Neutrophil (primary cell): ENCODE measurements at regions not wholly inside any gene's neighbourhood (a gene's known extent, or its start where the extent isn't known, plus 50 kb on each side); places are given as distances from the start of the nearest gene placed in this dataset.

ENCODE experiments used
- H3K27ac ChIP-seq: fragments of 200-600 bp; sonication (generic); 2 replicates; pipeline ENCODE4 v1.5.1; 2016; ENCODE audit warnings: mild to moderate bottlenecking, moderate library complexity
- H3K27me3 ChIP-seq: fragments of 200-600 bp; sonication (generic); 2 replicates; pipeline ENCODE4 v1.6.0; 2016; ENCODE audit warnings: mild to moderate bottlenecking
- H3K36me3 ChIP-seq: fragments of 200-600 bp; sonication (generic); 2 replicates; pipeline ENCODE4 v1.5.1; 2017
- H3K4me1 ChIP-seq, 2 experiments: fragments of 200-600 bp in 1 of 2; sonication (generic) in 1 of 2; 1 replicate in 1 of 2; 2 replicates in 1 of 2; pipeline versions ENCODE4 v1.5.1 to v1.6.1; 2013 to 2016; ENCODE audit warnings: low read depth in 1 of 2, low read length in 1 of 2, mild to moderate bottlenecking in 1 of 2, moderate library complexity in 1 of 2; ENCODE audit not compliant: control insufficient read depth in 1 of 2, insufficient read depth in 1 of 2
- H3K4me3 ChIP-seq, 2 experiments: fragments of 200-600 bp in 1 of 2; sonication (generic) in 1 of 2; 1 replicate in 1 of 2; 2 replicates in 1 of 2; pipeline ENCODE4 v1.5.1; 2013 to 2016; ENCODE audit warnings: low read depth in 1 of 2, low read length in 1 of 2, mild to moderate bottlenecking in 1 of 2, moderate library complexity in 1 of 2
- H3K9me3 ChIP-seq: fragments of 200-600 bp; sonication (generic); 2 replicates; pipeline ENCODE4 v1.5.1; 2016
- TF ChIP-seq, protein P1 (sequence below): fragments of 200-600 bp; sonication (generic); IDR thresholded peaks from 2 replicates; pipeline ENCODE4 v1.5.1; 2016; ENCODE audit warnings: antibody characterized with exemption

DNA sequence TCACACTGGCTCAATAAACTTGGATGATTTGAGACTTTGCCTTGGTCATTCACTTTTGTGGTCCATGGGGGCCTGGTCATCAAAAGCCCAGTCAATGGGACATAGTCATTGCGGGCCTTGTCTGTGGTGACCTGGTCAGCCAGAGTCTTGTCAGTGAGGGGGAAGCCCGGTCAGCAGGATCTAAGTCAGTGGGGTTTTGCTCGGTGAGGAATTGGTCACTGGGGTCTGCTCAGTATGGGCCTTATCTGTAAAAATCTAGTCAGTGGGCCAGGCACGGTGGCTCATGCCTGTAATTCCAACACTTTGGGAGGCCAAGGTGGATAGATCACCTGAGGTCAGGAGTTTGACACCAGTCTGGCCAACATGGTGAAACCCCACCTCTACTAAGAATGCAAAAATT lies 63.7 kb upstream of the TPM4 start:
- Histone ChIP-seq H3K27ac (no peak overlapping the region), H3K4me1 (no peaks in the 10 kb centered on the region), H3K9me3 (no peaks in the 10 kb centered on the region), H3K4me3 (no peak overlapping the region), H3K36me3 (no peaks in the 10 kb centered on the region), H3K27me3 (no peaks in the 10 kb centered on the region)
- TF ChIP-seq, protein P1, sequence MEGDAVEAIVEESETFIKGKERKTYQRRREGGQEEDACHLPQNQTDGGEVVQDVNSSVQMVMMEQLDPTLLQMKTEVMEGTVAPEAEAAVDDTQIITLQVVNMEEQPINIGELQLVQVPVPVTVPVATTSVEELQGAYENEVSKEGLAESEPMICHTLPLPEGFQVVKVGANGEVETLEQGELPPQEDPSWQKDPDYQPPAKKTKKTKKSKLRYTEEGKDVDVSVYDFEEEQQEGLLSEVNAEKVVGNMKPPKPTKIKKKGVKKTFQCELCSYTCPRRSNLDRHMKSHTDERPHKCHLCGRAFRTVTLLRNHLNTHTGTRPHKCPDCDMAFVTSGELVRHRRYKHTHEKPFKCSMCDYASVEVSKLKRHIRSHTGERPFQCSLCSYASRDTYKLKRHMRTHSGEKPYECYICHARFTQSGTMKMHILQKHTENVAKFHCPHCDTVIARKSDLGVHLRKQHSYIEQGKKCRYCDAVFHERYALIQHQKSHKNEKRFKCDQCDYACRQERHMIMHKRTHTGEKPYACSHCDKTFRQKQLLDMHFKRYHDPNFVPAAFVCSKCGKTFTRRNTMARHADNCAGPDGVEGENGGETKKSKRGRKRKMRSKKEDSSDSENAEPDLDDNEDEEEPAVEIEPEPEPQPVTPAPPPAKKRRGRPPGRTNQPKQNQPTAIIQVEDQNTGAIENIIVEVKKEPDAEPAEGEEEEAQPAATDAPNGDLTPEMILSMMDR, result no peak

DNA sequence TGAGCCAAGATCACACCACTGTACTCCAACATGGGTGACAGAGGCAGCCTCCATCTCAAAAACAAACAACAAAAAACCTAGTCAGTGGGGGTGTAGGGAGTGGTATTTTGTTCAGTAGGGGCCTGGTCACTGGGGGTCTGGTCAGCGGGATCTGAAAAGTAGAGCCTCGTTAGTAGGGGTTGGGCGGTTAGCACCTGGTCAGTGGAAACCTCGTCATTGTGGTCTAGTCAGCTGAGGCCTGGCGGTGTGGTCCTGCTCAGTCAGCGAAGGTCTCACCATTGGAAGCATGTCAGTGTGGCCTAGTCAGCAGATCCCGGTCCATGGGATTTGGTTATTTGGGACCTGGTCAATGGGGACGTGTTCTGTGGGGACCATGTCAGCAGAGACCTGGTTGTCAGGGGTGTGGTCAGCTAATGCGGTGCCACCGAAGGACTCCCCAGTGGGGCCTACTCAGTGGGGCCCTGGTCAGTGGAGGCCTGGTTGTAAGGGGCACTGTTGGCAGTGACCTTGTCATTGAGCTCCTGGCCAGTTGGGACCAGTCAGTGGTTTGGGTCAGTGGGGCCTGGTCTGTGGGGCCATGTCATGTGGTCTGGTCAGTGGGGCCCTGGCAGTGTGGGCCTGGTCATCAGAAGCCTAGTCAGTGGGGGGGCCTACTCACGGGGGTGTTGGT lies 63.0 kb upstream of the TPM4 start:
- Histone ChIP-seq H3K36me3 (no peaks in the 10 kb centered on the region), H3K27ac (no peak overlapping the region), H3K9me3 (no peaks in the 10 kb centered on the region), H3K4me3 (no peak overlapping the region), H3K27me3 (no peaks in the 10 kb centered on the region), H3K4me1 (no peaks in the 10 kb centered on the region)
- TF ChIP-seq, protein P1, result no peak

DNA sequence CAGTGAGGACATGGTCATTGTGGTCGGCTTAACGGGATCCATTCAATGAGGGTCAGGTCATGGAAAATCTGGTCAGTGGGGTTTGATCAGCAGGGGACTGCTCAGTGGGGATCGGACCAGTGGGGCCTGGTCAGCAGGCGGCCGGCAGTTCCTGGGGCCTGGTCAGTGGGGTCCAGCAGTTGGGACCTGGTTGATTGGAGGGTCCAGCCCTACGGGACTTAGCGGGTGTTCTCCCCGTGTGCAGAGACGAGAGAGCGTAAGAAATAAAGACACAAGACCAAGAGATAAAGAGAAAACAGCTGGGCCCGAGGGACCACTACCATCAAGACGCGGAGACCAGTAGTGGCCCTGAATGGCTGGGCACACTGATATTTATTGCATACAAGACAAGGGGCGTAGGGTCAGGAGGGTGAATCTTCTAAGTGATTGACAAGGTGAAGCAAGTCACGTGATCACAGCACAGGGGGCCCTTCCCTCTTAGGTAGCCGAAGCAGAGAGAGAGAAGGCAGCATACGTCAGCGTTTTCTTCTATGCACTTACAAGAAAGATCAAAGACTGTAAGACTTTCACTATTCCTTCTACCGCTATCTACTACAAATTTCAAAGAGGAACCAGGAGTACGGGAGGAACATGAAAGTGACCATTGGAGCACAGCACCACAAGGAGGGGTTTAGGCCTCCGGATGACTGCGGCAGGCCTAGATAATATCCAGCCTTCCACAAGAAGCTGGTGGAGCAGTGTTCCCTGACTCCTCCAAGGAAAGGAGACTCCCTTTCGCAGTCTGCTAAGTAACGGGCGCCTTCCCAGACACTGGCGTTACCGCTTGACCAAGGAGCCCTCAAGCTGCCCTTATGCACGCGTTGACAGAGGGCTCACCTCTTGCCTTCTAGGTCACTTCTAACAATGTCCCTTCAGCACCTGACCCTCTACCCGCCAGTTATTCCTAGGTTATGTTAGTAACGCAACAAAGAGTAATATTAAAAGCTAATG lies 62.1 kb upstream of the TPM4 start:
- Histone ChIP-seq H3K27ac (no peak overlapping the region), H3K4me1 (no peaks in the 10 kb centered on the region), H3K9me3 (no peaks in the 10 kb centered on the region), H3K27me3 (no peaks in the 10 kb centered on the region), H3K36me3 (no peaks in the 10 kb centered on the region), H3K4me3 (no peak overlapping the region)
- TF ChIP-seq, protein P1, result no peak

DNA sequence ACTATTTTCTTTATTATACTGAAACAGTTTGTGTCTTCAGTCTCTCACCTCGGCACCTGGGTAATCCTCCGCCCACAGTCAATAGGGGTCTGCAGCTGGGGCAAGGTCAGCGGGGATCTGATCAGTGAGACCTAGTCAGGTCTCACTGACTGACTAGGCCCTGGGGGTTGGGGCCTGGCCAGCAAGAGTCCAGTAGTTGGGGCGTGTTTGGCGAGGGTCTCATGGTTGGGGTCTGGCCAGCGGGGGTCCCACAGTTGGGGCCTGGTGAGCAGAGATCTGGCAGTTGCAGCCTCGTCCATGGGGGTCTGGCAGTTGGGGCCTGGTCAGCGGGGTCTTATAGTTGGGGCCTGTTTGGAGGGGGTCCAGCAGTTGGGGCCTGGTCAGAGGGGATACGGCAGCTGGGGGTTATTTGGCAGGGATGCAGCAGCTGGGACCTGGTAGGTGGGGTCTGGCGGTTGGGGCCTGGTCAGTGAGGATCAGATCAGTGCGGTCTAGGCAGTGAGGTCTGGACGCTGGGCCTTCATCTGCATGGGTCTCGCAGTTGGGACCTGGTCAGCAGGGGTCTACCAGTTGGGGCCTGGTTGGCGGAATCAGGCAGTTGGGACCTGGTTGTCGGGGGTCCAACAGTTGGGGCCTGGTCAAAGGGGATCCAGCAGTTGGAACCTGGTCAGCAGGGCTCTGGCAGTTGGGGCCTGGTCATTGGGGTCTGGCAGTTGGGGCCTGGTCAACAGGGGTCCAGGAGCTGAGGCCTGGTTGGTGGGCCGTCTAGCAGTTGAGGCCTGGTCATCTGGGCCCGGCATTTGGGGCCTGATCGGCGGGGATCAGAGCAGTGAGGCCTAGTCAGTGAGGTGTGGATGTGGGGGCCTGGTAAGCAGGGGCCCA lies 61.1 kb upstream of the TPM4 start:
- Histone ChIP-seq H3K27ac (no peak overlapping the region), H3K4me1 (no peaks in the 10 kb centered on the region), H3K36me3 (no peaks in the 10 kb centered on the region), H3K4me3 (no peak overlapping the region), H3K27me3 (no peaks in the 10 kb centered on the region), H3K9me3 (no peaks in the 10 kb centered on the region)
- TF ChIP-seq, protein P1, result no peak

DNA sequence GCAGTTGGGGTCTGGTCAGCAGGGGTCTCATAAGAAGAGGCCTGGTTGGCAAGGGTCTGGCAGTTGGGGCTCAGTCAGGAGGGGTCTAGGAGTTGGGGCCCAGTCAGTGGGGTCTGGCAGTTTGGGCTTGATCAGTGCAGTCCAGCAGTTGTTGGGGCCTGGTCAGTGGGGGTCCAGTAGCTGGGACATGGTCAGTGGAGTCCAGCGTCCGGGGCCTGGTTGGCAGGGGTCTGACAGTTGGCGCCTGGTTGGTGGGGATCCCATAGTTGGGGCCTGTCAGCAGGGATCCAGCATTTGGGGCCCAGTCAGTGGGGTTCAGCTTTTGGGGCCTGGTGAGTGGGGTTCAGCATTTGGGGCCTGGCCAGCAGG lies 60.5 kb upstream of the TPM4 start:
- TF ChIP-seq, protein P1, result no peak
- no peaks in the 10 kb centered on the region for H3K4me1 ChIP-seq
- no peaks in the 10 kb centered on the region for H3K9me3 ChIP-seq
- H3K36me3 ChIP-seq, result no peaks in the 10 kb centered on the region
- H3K4me3 ChIP-seq, result no peak overlapping the region
- no peaks in the 10 kb centered on the region for H3K27me3 ChIP-seq
- no peak overlapping the region for H3K27ac ChIP-seq
